Thoracic aorta (tissue), 2 donors: ENCODE measurements at regions not wholly inside any gene's neighbourhood (a gene's known extent, or its start where the extent isn't known, plus 50 kb on each side); places are given as distances from the start of the nearest gene placed in this dataset.

Experiments
- ATAC-seq: fragments of 150-250 bp; one replicate; pipeline ENCODE4 v1.8.0; 2017; ENCODE audit warnings: low read depth; ENCODE audit not compliant: insufficient number of reproducible peaks, low FRiP score
- DNase-seq: peaks from one replicate; pipeline ENCODE4 v3.0.0-alpha.2; 2020; ENCODE audit warnings: low spot score
- H3K27ac ChIP-seq, 2 donors: fragments of 200-600 bp; sonication (generic); 1 replicate in 1 of 2; 2 replicates in 1 of 2; pipeline ENCODE4 v1.5.1; 2016; ENCODE audit warnings: mild to moderate bottlenecking in 2 of 2, moderate library complexity in 2 of 2
- H3K27me3 ChIP-seq: fragments of 200-600 bp; sonication (generic); replicated peaks from 2 replicates; pipeline ENCODE4 v1.6.0; 2016; ENCODE audit warnings: mild to moderate bottlenecking; ENCODE audit not compliant: insufficient read depth
- H3K36me3 ChIP-seq: fragments of 200-600 bp; sonication (generic); one replicate; pipeline ENCODE4 v1.5.1; 2016
- H3K4me1 ChIP-seq, 2 donors: fragments of 200-600 bp; sonication (generic); 1 replicate in 1 of 2; 2 replicates in 1 of 2; pipeline versions ENCODE4 v1.5.1 to v1.6.0; 2016; ENCODE audit warnings: low read depth in 2 of 2, mild to moderate bottlenecking in 1 of 2; ENCODE audit not compliant: control insufficient read depth in 1 of 2
- H3K4me3 ChIP-seq: fragments of 200-600 bp; sonication (generic); 2 replicates; pipeline ENCODE4 v1.5.1; 2016; ENCODE audit warnings: mild to moderate bottlenecking
- H3K9me3 ChIP-seq: fragments of 200-600 bp; sonication (generic); 2 replicates; pipeline ENCODE4 v1.5.1; 2016
- CTCF ChIP-seq: fragments of 200-600 bp; sonication (generic); IDR thresholded peaks from one replicate; pipeline ENCODE4 v1.5.1; 2019; ENCODE audit warnings: antibody characterized with exemption

GRCh38 chr4:181739031-181739430 lies 504.2 kb upstream of the TENM3 start:
- H3K27me3 ChIP-seq = no peaks in the 10 kb centered on the region
- DNase-seq (no peak), ATAC-seq (no peak)
- no peaks in the 10 kb centered on the region for H3K9me3 ChIP-seq
- no peaks in the 10 kb centered on the region for H3K4me1 ChIP-seq
- no peaks in the 10 kb centered on the region for H3K36me3 ChIP-seq
- no peak overlapping the region for H3K27ac ChIP-seq
- no peak overlapping the region for H3K4me3 ChIP-seq
- no peak for TF ChIP-seq CTCF

- H3K27ac ChIP-seq = no peak overlapping the region
- H3K27me3 ChIP-seq = no peaks in the 10 kb centered on the region
- H3K36me3 ChIP-seq = no peaks in the 10 kb centered on the region
- H3K4me3 ChIP-seq = no peak overlapping the region
- DNase-seq (no peak), ATAC-seq (no peak)
- no peak for TF ChIP-seq CTCF
- H3K9me3 ChIP-seq = no peaks in the 10 kb centered on the region
- no peaks in the 10 kb centered on the region for H3K4me1 ChIP-seq
Measured at GRCh38 chr4:181741513-181741912, 501.7 kb upstream of the TENM3 start.

- H3K9me3 ChIP-seq = no peaks in the 10 kb centered on the region
- no peaks in the 10 kb centered on the region for H3K4me1 ChIP-seq
- no peaks in the 10 kb centered on the region for H3K36me3 ChIP-seq
- H3K4me3 ChIP-seq = no peak overlapping the region
- H3K27ac ChIP-seq = no peak overlapping the region
- DNase-seq (no peak), ATAC-seq (no peak)
- no peak for TF ChIP-seq CTCF
- H3K27me3 ChIP-seq = no peaks in the 10 kb centered on the region
Measured at GRCh38 chr4:181745933-181746625, 497.1 kb upstream of the TENM3 start.

GRCh38 chr4:181748581-181748980 lies 494.6 kb upstream of the TENM3 start:
- no peaks in the 10 kb centered on the region for H3K4me1 ChIP-seq
- ATAC-seq (no peak), DNase-seq (no peak)
- H3K27me3 ChIP-seq = no peaks in the 10 kb centered on the region
- no peaks in the 10 kb centered on the region for H3K36me3 ChIP-seq
- no peak overlapping the region for H3K4me3 ChIP-seq
- H3K9me3 ChIP-seq = no peaks in the 10 kb centered on the region
- no peak for TF ChIP-seq CTCF
- no peak overlapping the region for H3K27ac ChIP-seq

- no peak for TF ChIP-seq CTCF
- no peaks in the 10 kb centered on the region for H3K36me3 ChIP-seq
- no peak for ATAC-seq
- H3K9me3 ChIP-seq = no peaks in the 10 kb centered on the region
- DNase-seq = no peak
- no peaks in the 10 kb centered on the region for H3K4me1 ChIP-seq
- no peaks in the 10 kb centered on the region for H3K27me3 ChIP-seq
- H3K27ac ChIP-seq = no peak overlapping the region
- no peak overlapping the region for H3K4me3 ChIP-seq
Measured at GRCh38 chr4:181752516-181752915, 490.7 kb upstream of the TENM3 start.
